ENCODE measurements at regions not wholly inside any gene's neighbourhood (a gene's known extent, or its start where the extent isn't known, plus 50 kb on each side); places are given as distances from the start of the nearest gene placed in this dataset.

- no peak for TF ChIP-seq GATA2 (IDR thresholded peaks at IDR 0.05; ENCODE audit: low read depth, low read length)
- TF ChIP-seq GATA3 (IDR thresholded peaks at IDR 0.05; ENCODE audit: low read depth, low read length): no peak
Observed at GRCh38 chr6:95274686-95275235, 302.6 kb upstream of the MANEA start.

Data from SH-SY5Y (cell line).